HUES64 (cell line): ENCODE measurements at regions not wholly inside any gene's neighbourhood (a gene's known extent, or its start where the extent isn't known, plus 50 kb on each side); places are given as distances from the start of the nearest gene placed in this dataset.
A peak's percentile ranks its signal among the peaks of the same experiment; 100 is the strongest.

ENCODE experiments used
- H3K27ac ChIP-seq: 2 replicates; pipeline ENCODE4 v1.7.0; 2013; ENCODE audit warnings: low read depth, low read length, inconsistent platforms
- H3K27me3 ChIP-seq: 2 replicates; pipeline ENCODE4 v1.6.1; 2013; ENCODE audit warnings: mild to moderate bottlenecking, low read length; ENCODE audit not compliant: insufficient read depth
- H3K36me3 ChIP-seq: 2 replicates; pipeline ENCODE4 v1.6.1; 2013; ENCODE audit warnings: mild to moderate bottlenecking, low read length; ENCODE audit not compliant: insufficient read depth
- H3K4me1 ChIP-seq: 2 replicates; pipeline ENCODE4 v1.6.1; 2013; ENCODE audit warnings: mild to moderate bottlenecking, low read length, moderate library complexity; ENCODE audit not compliant: insufficient read depth
- H3K4me3 ChIP-seq: 2 replicates; pipeline ENCODE4 v1.5.1; 2013; ENCODE audit warnings: mild to moderate bottlenecking, low read length, moderate library complexity
- H3K9ac ChIP-seq: 2 replicates; pipeline ENCODE4 v1.6.1; 2013; ENCODE audit warnings: mild to moderate bottlenecking, low read depth, low read length
- H3K9me3 ChIP-seq: 2 replicates; pipeline ENCODE4 v1.6.1; 2013; ENCODE audit warnings: low read depth, low read length; ENCODE audit not compliant: insufficient read depth
- WGBS: fragments of 150-250, 120-280 bp; methylation state at CpG from one replicate; pipeline ENCODE4 v1.1.7; 2013; ENCODE audit warnings: missing lambda C conversion rate; 5-methylcytosine and 5-hydroxymethylcytosine counted together

DNA sequence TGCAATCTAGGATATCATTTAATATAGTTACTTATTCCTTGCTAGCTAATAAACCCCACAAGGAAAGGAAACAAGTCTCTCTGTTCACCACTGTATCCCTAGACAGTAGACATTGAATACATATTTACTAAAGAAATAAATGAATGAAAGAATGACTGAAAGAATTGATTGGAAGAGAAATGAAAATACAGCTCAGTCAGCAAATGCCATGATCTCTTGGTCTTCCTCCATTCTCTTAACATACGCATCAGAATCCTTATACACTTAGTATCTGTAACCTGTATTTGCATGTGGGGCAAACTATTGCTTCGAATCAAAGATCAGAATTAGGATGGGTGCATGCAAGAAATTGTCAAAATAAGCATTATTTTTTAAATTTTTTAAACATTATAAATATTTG lies 500.8 kb upstream of the ADGRL2 start:
- no peaks in the 10 kb centered on the region for H3K9me3 ChIP-seq
- H3K27me3 ChIP-seq, result no peaks in the 10 kb centered on the region
- no peaks in the 10 kb centered on the region for H3K36me3 ChIP-seq
- no peak overlapping the region for H3K4me3 ChIP-seq
- peaks cover 5% of the 10 kb centered on the region for H3K4me1 ChIP-seq
- no peak overlapping the region for H3K27ac ChIP-seq
- H3K9ac ChIP-seq, result no peak overlapping the region
- 83% methylated on average over 1 of the region's 2 CpGs for WGBS

DNA sequence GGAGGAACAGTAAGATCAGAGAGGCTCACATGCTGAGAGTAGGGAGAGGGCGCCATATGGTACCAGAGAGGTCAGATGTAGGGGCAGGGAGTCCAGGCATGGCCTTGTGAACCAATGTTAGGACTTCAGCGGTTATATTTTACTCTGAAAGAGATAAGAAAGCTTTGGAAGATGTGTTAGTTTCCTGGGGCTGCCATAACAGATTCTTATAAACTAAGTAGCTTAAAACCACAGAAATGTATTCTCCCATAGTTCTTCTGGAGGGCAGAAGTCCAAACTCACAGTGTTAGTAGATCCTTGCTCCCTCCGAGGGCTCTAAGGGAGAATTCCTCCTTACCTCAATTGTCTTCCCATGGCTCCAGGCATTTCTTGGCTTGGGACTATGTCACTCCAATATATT lies 502.5 kb upstream of the ADGRL2 start:
- H3K4me1 ChIP-seq, result no peaks in the 10 kb centered on the region
- H3K9me3 ChIP-seq, result no peaks in the 10 kb centered on the region
- H3K27me3 ChIP-seq, result no peaks in the 10 kb centered on the region
- no peak overlapping the region for H3K27ac ChIP-seq
- no peak overlapping the region for H3K9ac ChIP-seq
- H3K36me3 ChIP-seq, result no peaks in the 10 kb centered on the region
- WGBS, result 96% methylated on average over 3 of the region's 3 CpGs
- no peak overlapping the region for H3K4me3 ChIP-seq

DNA sequence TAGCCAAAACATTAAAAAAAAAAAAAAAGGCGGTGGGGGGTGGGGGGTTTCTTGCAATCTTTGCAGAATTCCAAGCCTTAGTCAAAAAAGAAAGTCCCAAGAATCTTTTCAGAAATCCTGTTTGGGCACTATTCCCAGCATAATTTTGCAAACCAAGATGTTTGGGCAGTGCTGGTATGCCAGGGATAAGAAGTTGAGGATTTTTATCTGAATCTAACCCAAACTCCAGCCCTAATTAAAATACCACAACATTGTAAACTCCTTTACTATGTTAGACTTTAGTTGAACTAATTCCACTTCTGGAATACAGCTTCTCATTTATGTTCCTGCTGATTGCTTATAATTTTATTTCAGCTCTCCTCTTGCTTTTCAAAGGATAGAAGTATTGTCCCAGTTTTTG lies 504.1 kb upstream of the ADGRL2 start:
- H3K4me3 ChIP-seq, result no peak overlapping the region
- no peaks in the 10 kb centered on the region for H3K9me3 ChIP-seq
- no CpG with 5 or more reads among the region's 1 CpG for WGBS
- H3K36me3 ChIP-seq, result no peaks in the 10 kb centered on the region
- H3K4me1 ChIP-seq, result no peaks in the 10 kb centered on the region
- no peak overlapping the region for H3K27ac ChIP-seq
- H3K27me3 ChIP-seq, result no peaks in the 10 kb centered on the region
- H3K9ac ChIP-seq, result no peak overlapping the region

DNA sequence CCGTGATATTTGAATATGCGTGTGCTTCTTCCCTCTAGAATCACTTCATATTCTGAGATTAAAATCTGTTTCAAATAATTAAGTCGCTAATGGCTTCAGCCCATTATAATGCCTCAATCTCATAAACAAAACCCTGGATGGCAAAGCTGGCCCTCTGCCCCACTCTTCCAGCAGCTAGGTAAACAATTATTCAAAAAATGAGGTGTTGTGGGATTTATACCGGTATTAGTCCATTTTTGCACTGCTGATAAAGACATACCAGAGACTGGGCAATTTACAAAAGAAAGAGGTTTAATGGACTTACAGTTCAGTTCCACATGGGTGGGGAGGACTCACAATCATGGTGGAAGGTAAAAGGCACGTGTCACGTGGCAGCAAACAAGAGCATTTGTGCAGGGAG lies 510.4 kb upstream of the ADGRL2 start:
- 100% methylated on average over 6 of the region's 6 CpGs for WGBS
- H3K4me3 ChIP-seq, result no peak overlapping the region
- no peaks in the 10 kb centered on the region for H3K36me3 ChIP-seq

DNA sequence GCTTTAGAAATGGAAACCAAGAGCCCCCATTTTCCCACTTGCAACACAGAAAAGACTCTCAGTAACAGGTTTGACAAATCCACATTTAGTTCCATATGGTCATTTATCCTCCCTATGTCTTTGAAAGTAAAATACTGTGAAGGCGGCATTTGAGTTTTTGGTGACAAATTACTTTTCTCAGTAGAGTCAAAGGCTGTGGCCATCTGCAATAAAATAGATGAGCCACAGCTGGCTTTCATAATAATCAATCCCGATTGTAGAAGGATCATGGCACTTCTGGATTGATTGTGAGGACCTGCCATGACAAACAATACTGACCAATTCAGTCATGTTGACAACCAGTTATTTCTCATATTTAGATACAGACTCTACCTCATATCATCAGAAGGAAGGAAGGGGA lies 512.0 kb upstream of the ADGRL2 start:
- WGBS, result 98% methylated on average over 2 of the region's 2 CpGs
- Histone ChIP-seq H3K4me3 (no peak overlapping the region), H3K4me1 (no peaks in the 10 kb centered on the region), H3K9me3 (no peaks in the 10 kb centered on the region), H3K27me3 (no peaks in the 10 kb centered on the region), H3K36me3 (no peaks in the 10 kb centered on the region), H3K27ac (no peak overlapping the region), H3K9ac (no peak overlapping the region)

More for the DNA sequence above, 510.4 kb upstream of the ADGRL2 start:
- H3K27me3 ChIP-seq, result no peaks in the 10 kb centered on the region
- no peak overlapping the region for H3K9ac ChIP-seq
- H3K27ac ChIP-seq, result no peak overlapping the region
- no peaks in the 10 kb centered on the region for H3K4me1 ChIP-seq
- H3K9me3 ChIP-seq, result no peaks in the 10 kb centered on the region

DNA sequence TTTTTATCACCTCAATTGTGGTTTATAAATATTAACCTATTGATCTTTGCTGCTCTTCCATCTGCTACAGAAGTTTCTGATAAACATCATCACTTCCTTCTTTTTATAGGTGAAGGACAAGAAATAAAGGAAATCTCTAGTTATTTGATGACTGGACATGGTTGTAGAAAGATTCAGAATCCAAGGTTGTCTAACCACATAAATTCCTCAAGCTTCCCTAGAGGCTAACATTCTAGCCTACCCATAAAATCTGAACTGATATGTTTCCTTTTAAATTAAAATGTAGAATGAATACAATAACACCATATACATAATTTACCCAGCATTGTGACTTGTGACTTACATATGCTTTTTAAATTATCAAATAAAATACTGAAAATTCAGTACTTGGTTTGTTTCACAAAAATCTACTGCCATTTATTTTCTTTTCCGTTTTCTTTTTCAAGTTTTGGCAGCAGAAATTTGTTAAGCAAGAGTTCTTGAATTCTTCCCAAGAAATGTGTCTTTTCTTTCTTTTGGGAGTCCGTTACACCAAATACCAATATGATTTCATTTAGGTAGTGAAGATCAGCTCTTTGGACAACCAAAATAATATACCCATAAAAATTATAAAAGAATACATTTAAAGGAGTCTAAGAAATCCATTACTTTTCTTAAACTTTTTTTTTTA lies 513.2 kb upstream of the ADGRL2 start:
- H3K27ac ChIP-seq, result no peak overlapping the region
- H3K9ac ChIP-seq, result no peak overlapping the region
- H3K4me3 ChIP-seq, result no peak overlapping the region
- no peaks in the 10 kb centered on the region for H3K27me3 ChIP-seq
- no peaks in the 10 kb centered on the region for H3K36me3 ChIP-seq
- no peaks in the 10 kb centered on the region for H3K9me3 ChIP-seq
- H3K4me1 ChIP-seq, result no peaks in the 10 kb centered on the region
- 0% methylated on average over 1 of the region's 2 CpGs for WGBS

DNA sequence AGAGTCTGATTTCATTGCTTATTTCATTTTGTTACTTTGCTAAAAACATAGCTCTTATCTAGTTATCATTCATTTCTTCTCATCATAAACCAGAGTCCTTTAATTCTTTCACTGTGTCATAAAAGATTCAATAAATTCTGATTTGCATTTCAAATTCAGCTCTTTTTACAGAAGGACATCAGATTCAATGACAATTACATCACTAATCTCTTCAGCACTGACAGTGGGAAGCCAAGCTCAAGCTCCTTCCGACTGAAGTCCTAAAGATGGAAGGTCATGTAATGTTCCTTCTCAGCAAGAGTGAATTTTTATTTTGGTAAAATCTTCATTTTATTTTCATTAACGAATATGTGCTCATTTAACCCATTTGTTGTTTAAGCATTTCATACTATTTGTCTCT lies 530.7 kb upstream of the ADGRL2 start:
- Histone ChIP-seq H3K4me3 (no peak overlapping the region), H3K9ac (no peak overlapping the region), H3K27ac (no peak overlapping the region), H3K36me3 (no peaks in the 10 kb centered on the region), H3K27me3 (no peaks in the 10 kb centered on the region), H3K4me1 (peaks cover 29% of the 10 kb centered on the region), H3K9me3 (no peaks in the 10 kb centered on the region)
- WGBS, result 100% methylated on average over 1 of the region's 2 CpGs

DNA sequence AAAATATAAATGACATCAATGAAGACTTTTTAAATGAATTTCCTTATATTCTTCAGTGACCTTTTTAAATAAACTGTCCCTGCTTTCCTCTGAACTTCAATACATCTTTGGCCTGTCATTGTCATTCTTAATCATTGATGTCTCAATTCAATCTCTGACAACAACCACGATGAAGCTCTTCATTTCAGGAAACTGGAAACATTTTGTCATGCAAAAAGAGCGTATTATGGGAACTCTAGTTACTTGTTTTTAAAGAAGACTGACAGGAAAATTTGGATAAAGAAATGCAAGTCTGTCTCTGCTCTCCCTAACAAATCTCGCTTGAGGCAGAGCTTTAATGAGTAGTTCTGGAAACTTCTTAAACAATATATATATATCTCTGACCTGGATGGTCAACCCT lies 535.8 kb upstream of the ADGRL2 start:
- Histone ChIP-seq H3K9ac (0 out of 2 replicates have a peak overlapping the region, but pooled peaks have one; percentile 20), H3K4me1 (peaks cover 42% of the 10 kb centered on the region), H3K4me3 (no peak overlapping the region), H3K27me3 (no peaks in the 10 kb centered on the region), H3K36me3 (no peaks in the 10 kb centered on the region), H3K27ac (peak overlapping the region; percentile 72), H3K9me3 (no peaks in the 10 kb centered on the region)
- 44% methylated on average over 2 of the region's 3 CpGs for WGBS

DNA sequence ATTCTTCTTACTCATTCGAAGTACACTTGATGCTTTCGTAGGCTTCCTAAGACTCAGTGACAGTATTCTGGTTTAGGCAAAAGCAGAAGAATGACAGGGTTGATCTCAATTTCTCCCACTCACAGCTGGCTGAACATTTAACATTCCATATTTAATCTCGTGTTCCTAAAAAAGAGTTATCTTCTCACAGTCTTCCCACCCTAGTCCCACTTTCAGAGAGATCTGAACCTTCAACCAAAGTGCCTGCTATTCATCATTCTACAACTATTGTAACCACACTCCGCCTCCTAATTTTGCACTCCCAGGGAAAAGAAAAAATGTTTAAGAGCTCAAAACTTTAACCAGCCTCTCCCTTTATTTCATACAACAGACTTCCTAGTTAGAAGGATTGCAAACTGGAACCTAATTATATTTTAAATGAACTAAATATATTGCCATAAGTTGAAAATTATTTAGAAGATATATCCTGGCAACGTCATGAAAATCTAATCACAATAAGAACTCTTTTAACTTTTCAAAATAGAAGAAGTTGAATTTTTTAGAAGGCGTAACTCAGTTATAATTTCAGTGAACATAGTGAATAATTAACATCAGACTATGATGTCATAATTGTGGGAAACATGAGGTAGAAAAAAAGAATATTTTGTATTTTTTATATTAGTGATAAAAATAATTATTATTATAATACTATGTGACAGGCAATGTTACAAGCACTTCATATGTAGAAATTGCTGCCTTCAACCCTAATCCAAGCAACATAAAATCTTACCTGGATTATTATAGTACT lies 540.9 kb upstream of the ADGRL2 start:
- no peaks in the 10 kb centered on the region for H3K36me3 ChIP-seq
- H3K4me3 ChIP-seq, result no peak overlapping the region
- H3K27me3 ChIP-seq, result no peaks in the 10 kb centered on the region
- no peak overlapping the region for H3K9ac ChIP-seq
- H3K9me3 ChIP-seq, result no peaks in the 10 kb centered on the region
- peaks cover 21% of the 10 kb centered on the region for H3K4me1 ChIP-seq
- 93% methylated on average over 4 of the region's 6 CpGs for WGBS
- H3K27ac ChIP-seq, result no peak overlapping the region

DNA sequence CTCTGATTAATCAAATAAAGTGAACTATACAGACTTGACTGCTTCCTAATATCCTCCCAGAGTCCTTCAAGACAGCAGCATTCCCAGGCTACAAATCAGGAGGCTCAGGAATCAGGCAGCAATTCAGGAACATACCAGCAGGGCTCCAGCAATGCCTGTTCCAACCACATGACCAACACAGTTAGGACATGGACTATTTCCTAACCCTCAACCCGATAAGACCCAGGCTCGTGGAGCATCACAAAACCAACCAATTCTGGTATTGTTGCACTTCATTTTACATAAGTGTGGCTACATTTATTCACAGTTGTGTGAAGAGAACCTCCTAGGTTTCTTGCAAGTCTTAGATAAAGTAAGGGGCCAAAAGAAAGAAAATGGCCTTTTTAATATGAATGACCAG lies 546.2 kb upstream of the ADGRL2 start:
- H3K4me1 ChIP-seq, result peaks cover 44% of the 10 kb centered on the region
- H3K36me3 ChIP-seq, result peaks cover 10% of the 10 kb centered on the region; the same call in 1 of the 2 replicates
- H3K9me3 ChIP-seq, result no peaks in the 10 kb centered on the region
- 77% methylated on average over 2 of the region's 2 CpGs for WGBS
- H3K27me3 ChIP-seq, result no peaks in the 10 kb centered on the region
- no peak overlapping the region for H3K9ac ChIP-seq
- H3K4me3 ChIP-seq, result no peak overlapping the region
- H3K27ac ChIP-seq, result no peak overlapping the region

DNA sequence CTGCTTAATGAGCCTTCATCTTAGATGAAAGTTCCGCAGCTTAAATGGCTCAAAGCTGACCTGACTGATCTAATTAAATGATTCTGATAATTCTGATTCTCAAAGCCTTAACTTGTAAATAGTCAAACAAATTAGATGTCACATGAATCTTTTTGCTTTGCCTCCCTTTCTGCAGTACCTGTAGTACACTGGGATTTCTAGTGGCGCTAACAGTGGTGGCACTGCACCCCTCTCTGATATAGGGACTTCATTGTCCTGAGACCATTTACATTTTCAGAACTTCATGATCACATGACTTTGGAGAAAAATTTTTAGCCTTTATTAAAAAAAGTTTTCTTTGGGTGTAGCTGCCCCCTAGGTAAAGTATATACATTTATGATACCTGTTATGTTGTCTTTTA lies 546.7 kb upstream of the ADGRL2 start:
- no peak overlapping the region; the same call in 1 of the 2 replicates for H3K27ac ChIP-seq

More for the DNA sequence above, 546.7 kb upstream of the ADGRL2 start:
- H3K4me3 ChIP-seq, result no peak overlapping the region
- H3K9ac ChIP-seq, result no peak overlapping the region
- H3K4me1 ChIP-seq, result peaks cover 44% of the 10 kb centered on the region
- H3K27me3 ChIP-seq, result no peaks in the 10 kb centered on the region
- no peaks in the 10 kb centered on the region for H3K9me3 ChIP-seq
- WGBS, result 88% methylated on average over 2 of the region's 2 CpGs
- H3K36me3 ChIP-seq, result peaks cover 10% of the 10 kb centered on the region; the same call in 1 of the 2 replicates
